ENCODE measurements at regions not wholly inside any gene's neighbourhood (a gene's known extent, or its start where the extent isn't known, plus 50 kb on each side); places are given as distances from the start of the nearest gene placed in this dataset.

- Histone ChIP-seq H3K27ac (no peak overlapping the region), H3K36me3 (no peaks in the 10 kb centered on the region), H3K4me1 (no peaks in the 10 kb centered on the region), H3K4me3 (no peak overlapping the region), H3K9me3 (peaks cover 0 to 12% of the 10 kb centered on the region in 2 donors), H3K27me3 (no peaks in the 10 kb centered on the region)
- TF ChIP-seq CTCF (IDR thresholded peaks at IDR 0.05) = no peak
- DNase-seq (ENCODE audit: low spot score) = no peak
Measured at GRCh38 chr22:48979482-48979881, 848.2 kb downstream of the BRD1 start.

- Histone ChIP-seq H3K4me3 (no peak overlapping the region), H3K9me3 (peaks cover 0 to 12% of the 10 kb centered on the region in 2 donors), H3K27me3 (no peaks in the 10 kb centered on the region), H3K4me1 (no peaks in the 10 kb centered on the region), H3K27ac (no peak overlapping the region), H3K36me3 (no peaks in the 10 kb centered on the region)
- no peak for DNase-seq (ENCODE audit: low spot score)
- no peak for TF ChIP-seq CTCF (IDR thresholded peaks at IDR 0.05)
Measured at GRCh38 chr22:48976556-48977535, 850.8 kb downstream of the BRD1 start.

- DNase-seq (ENCODE audit: low spot score) = no peak
- Histone ChIP-seq H3K36me3 (no peaks in the 10 kb centered on the region), H3K27me3 (no peaks in the 10 kb centered on the region), H3K4me1 (no peaks in the 10 kb centered on the region), H3K27ac (no peak overlapping the region), H3K4me3 (no peak overlapping the region), H3K9me3 (peaks cover 0 to 12% of the 10 kb centered on the region in 2 donors)
- no peak for TF ChIP-seq CTCF (IDR thresholded peaks at IDR 0.05)
Measured at GRCh38 chr22:48975886-48976285, 851.8 kb downstream of the BRD1 start.

GRCh38 chr22:48975316-48975741 is 852.3 kb downstream of the BRD1 start:
- Histone ChIP-seq H3K4me3 (no peak overlapping the region), H3K9me3 (peaks cover 0 to 12% of the 10 kb centered on the region in 2 donors), H3K27ac (no peak overlapping the region), H3K27me3 (no peaks in the 10 kb centered on the region), H3K36me3 (no peaks in the 10 kb centered on the region), H3K4me1 (no peaks in the 10 kb centered on the region)
- no peak for TF ChIP-seq CTCF (IDR thresholded peaks at IDR 0.05)
- DNase-seq (ENCODE audit: low spot score) = peak; percentile 50

GRCh38 chr22:48974443-48975315 is 853.0 kb downstream of the BRD1 start:
- no peak overlapping the region for H3K4me3 ChIP-seq
- no peaks in the 10 kb centered on the region for H3K36me3 ChIP-seq
- no peak for TF ChIP-seq CTCF (IDR thresholded peaks at IDR 0.05)
- no peak overlapping the region for H3K27ac ChIP-seq
- DNase-seq (ENCODE audit: low spot score) = peak; percentile 34
- peaks cover 0 to 12% of the 10 kb centered on the region in 2 donors for H3K9me3 ChIP-seq
- H3K27me3 ChIP-seq = no peaks in the 10 kb centered on the region
- no peaks in the 10 kb centered on the region for H3K4me1 ChIP-seq

All from right atrium auricular region (tissue), 2 donors.